Immature natural killer cell (primary cell): ENCODE measurements at regions not wholly inside any gene's neighbourhood (a gene's known extent, or its start where the extent isn't known, plus 50 kb on each side); places are given as distances from the start of the nearest gene placed in this dataset.

Experiments
- DNase-seq, 3 donors: peaks; one replicate each; pipeline ENCODE4 v3.0.0; 2022; ENCODE audit warnings: mixed read lengths in 1 of 3
- H3K27ac Mint-ChIP-seq, 6 donors: one replicate each; pipeline ENCODE4 v1.8.0; 2020; ENCODE audit warnings: mixed read lengths in 6 of 6, mild to moderate bottlenecking in 5 of 6, inconsistent platforms in 4 of 6, moderate library complexity in 3 of 6
- H3K27me3 Mint-ChIP-seq, 3 donors: one replicate each; pipeline ENCODE4 v1.8.0; 2020 to 2021; ENCODE audit warnings: low read depth in 3 of 3, mild to moderate bottlenecking in 3 of 3, mixed read lengths in 3 of 3, moderate library complexity in 3 of 3, inconsistent platforms in 1 of 3
- H3K36me3 Mint-ChIP-seq, 3 donors: one replicate each; pipeline ENCODE4 v1.8.0; 2020; ENCODE audit warnings: mixed read lengths in 3 of 3, inconsistent platforms in 2 of 3, mild to moderate bottlenecking in 2 of 3
- H3K4me1 Mint-ChIP-seq, 2 donors: one replicate each; pipeline ENCODE4 v1.8.0; 2020; ENCODE audit warnings: inconsistent platforms in 2 of 2, mild to moderate bottlenecking in 2 of 2, mixed read lengths in 2 of 2, moderate library complexity in 1 of 2
- H3K4me3 Mint-ChIP-seq, 5 donors: one replicate each; pipeline ENCODE4 v1.8.0; 2020; ENCODE audit warnings: mild to moderate bottlenecking in 5 of 5, mixed read lengths in 5 of 5, inconsistent platforms in 3 of 5, moderate library complexity in 3 of 5
- H3K9me3 Mint-ChIP-seq, 6 donors: one replicate each; pipeline ENCODE4 v1.8.0; 2020; ENCODE audit warnings: mild to moderate bottlenecking in 6 of 6, mixed read lengths in 6 of 6, inconsistent platforms in 4 of 6, moderate library complexity in 3 of 6

GRCh38 chr1:112188611-112189010 is 199.1 kb upstream of the KCND3 start:
- Mint-ChIP-seq H3K9me3 (peaks cover 0 to 2% (median 0%) of the 10 kb centered on the region in 6 donors), H3K36me3 (no peaks in the 10 kb centered on the region), H3K27ac (no peak overlapping the region), H3K27me3 (peaks cover 0 to 2% (median 0%) of the 10 kb centered on the region in 3 donors), H3K4me3 (no peak overlapping the region), H3K4me1 (no peaks in the 10 kb centered on the region)
- DNase-seq, result no peak

GRCh38 chr1:112196008-112196588 is 199.9 kb upstream of the CTTNBP2NL start:
- peaks cover 0 to 10% (median under 1%) of the 10 kb centered on the region in 6 donors for H3K9me3 Mint-ChIP-seq
- no peaks in the 10 kb centered on the region for H3K36me3 Mint-ChIP-seq
- no peak overlapping the region for H3K27ac Mint-ChIP-seq
- no peaks in the 10 kb centered on the region for H3K4me1 Mint-ChIP-seq
- peaks cover 0 to 6% (median 3%) of the 10 kb centered on the region in 3 donors for H3K27me3 Mint-ChIP-seq
- DNase-seq, result no peak
- no peak overlapping the region for H3K4me3 Mint-ChIP-seq

GRCh38 chr1:112196731-112197130 is 199.3 kb upstream of the CTTNBP2NL start:
- DNase-seq, result no peak

GRCh38 chr1:112209493-112209892 is 186.5 kb upstream of the CTTNBP2NL start:
- peaks cover 0 to 9% (median 1%) of the 10 kb centered on the region in 3 donors for H3K27me3 Mint-ChIP-seq
- H3K9me3 Mint-ChIP-seq, result peaks cover 0 to 17% (median 0%) of the 10 kb centered on the region in 6 donors
- no peaks in the 10 kb centered on the region for H3K4me1 Mint-ChIP-seq
- H3K27ac Mint-ChIP-seq, result no peak overlapping the region
- H3K36me3 Mint-ChIP-seq, result no peaks in the 10 kb centered on the region
- no peak overlapping the region for H3K4me3 Mint-ChIP-seq
- DNase-seq, result no peak

More at GRCh38 chr1:112196731-112197130, 199.3 kb upstream of the CTTNBP2NL start:
- H3K4me3 Mint-ChIP-seq, result no peak overlapping the region
- peaks cover 0 to 6% (median 3%) of the 10 kb centered on the region in 3 donors for H3K27me3 Mint-ChIP-seq
- H3K9me3 Mint-ChIP-seq, result peaks cover 0 to 10% (median under 1%) of the 10 kb centered on the region in 6 donors
- no peak overlapping the region for H3K27ac Mint-ChIP-seq
- H3K36me3 Mint-ChIP-seq, result no peaks in the 10 kb centered on the region
- H3K4me1 Mint-ChIP-seq, result no peaks in the 10 kb centered on the region

- H3K27me3 Mint-ChIP-seq, result peaks cover 3 to 12% (median 4%) of the 10 kb centered on the region in 3 donors
- peaks cover 0 to 15% (median 4%) of the 10 kb centered on the region in 6 donors for H3K9me3 Mint-ChIP-seq
These were observed 176.7 kb upstream of the CTTNBP2NL start for GRCh38 chr1:112219267-112219666.

GRCh38 chr1:112230232-112230631 is 165.8 kb upstream of the CTTNBP2NL start:
- no peak overlapping the region for H3K27ac Mint-ChIP-seq
- H3K27me3 Mint-ChIP-seq, result peaks cover 2 to 9% (median 3%) of the 10 kb centered on the region in 3 donors
- no peaks in the 10 kb centered on the region for H3K4me1 Mint-ChIP-seq

More at GRCh38 chr1:112219267-112219666, 176.7 kb upstream of the CTTNBP2NL start:
- no peak for DNase-seq
- Mint-ChIP-seq H3K27ac (no peak overlapping the region), H3K4me1 (no peaks in the 10 kb centered on the region), H3K36me3 (no peaks in the 10 kb centered on the region), H3K4me3 (no peak overlapping the region)

GRCh38 chr1:112231331-112231730 is 164.7 kb upstream of the CTTNBP2NL start:
- H3K27me3 Mint-ChIP-seq, result peaks cover 3 to 9% (median 7%) of the 10 kb centered on the region in 3 donors
- peaks cover 6 to 16% (median 9%) of the 10 kb centered on the region in 6 donors for H3K9me3 Mint-ChIP-seq
- H3K27ac Mint-ChIP-seq, result no peak overlapping the region
- no peaks in the 10 kb centered on the region for H3K36me3 Mint-ChIP-seq
- H3K4me3 Mint-ChIP-seq, result no peak overlapping the region
- H3K4me1 Mint-ChIP-seq, result no peaks in the 10 kb centered on the region
- DNase-seq, result no peak

More at GRCh38 chr1:112230232-112230631, 165.8 kb upstream of the CTTNBP2NL start:
- DNase-seq, result no peak
- H3K4me3 Mint-ChIP-seq, result no peak overlapping the region
- H3K36me3 Mint-ChIP-seq, result no peaks in the 10 kb centered on the region
- H3K9me3 Mint-ChIP-seq, result peaks cover 6 to 16% (median 9%) of the 10 kb centered on the region in 6 donors

GRCh38 chr1:112232848-112233247 is 163.2 kb upstream of the CTTNBP2NL start:
- H3K4me1 Mint-ChIP-seq, result no peaks in the 10 kb centered on the region
- peaks cover 6 to 16% (median 8%) of the 10 kb centered on the region in 6 donors for H3K9me3 Mint-ChIP-seq
- no peak for DNase-seq
- no peak overlapping the region for H3K4me3 Mint-ChIP-seq
- H3K36me3 Mint-ChIP-seq, result no peaks in the 10 kb centered on the region
- peaks cover 5 to 12% (median 7%) of the 10 kb centered on the region in 3 donors for H3K27me3 Mint-ChIP-seq
- H3K27ac Mint-ChIP-seq, result no peak overlapping the region

- Mint-ChIP-seq H3K27me3 (peaks cover 6 to 14% (median 7%) of the 10 kb centered on the region in 3 donors), H3K36me3 (no peaks in the 10 kb centered on the region), H3K4me3 (no peak overlapping the region), H3K27ac (no peak overlapping the region), H3K4me1 (no peaks in the 10 kb centered on the region), H3K9me3 (peaks cover 0 to 4% (median 0%) of the 10 kb centered on the region in 6 donors)
- no peak for DNase-seq
These were observed 161.3 kb upstream of the CTTNBP2NL start for GRCh38 chr1:112234710-112235109.

- Mint-ChIP-seq H3K9me3 (peaks cover 0 to 2% (median 0%) of the 10 kb centered on the region in 6 donors), H3K27ac (no peak overlapping the region), H3K4me3 (no peak overlapping the region), H3K4me1 (no peaks in the 10 kb centered on the region), H3K36me3 (no peaks in the 10 kb centered on the region), H3K27me3 (peaks cover 6 to 12% (median 7%) of the 10 kb centered on the region in 3 donors)
- DNase-seq, result no peak
These were observed 157.9 kb upstream of the CTTNBP2NL start for GRCh38 chr1:112237983-112238545.

GRCh38 chr1:112239683-112240330 is 156.2 kb upstream of the CTTNBP2NL start:
- no peak for DNase-seq
- no peak overlapping the region for H3K4me3 Mint-ChIP-seq
- no peaks in the 10 kb centered on the region for H3K4me1 Mint-ChIP-seq
- peaks cover 5 to 10% (median 6%) of the 10 kb centered on the region in 3 donors for H3K27me3 Mint-ChIP-seq
- no peak overlapping the region for H3K27ac Mint-ChIP-seq
- no peaks in the 10 kb centered on the region for H3K36me3 Mint-ChIP-seq
- peaks cover 0 to 2% (median 0%) of the 10 kb centered on the region in 6 donors for H3K9me3 Mint-ChIP-seq

GRCh38 chr1:112242470-112242869 is 153.5 kb upstream of the CTTNBP2NL start:
- H3K9me3 Mint-ChIP-seq, result peaks cover 0 to 2% (median 0%) of the 10 kb centered on the region in 6 donors
- H3K4me1 Mint-ChIP-seq, result no peaks in the 10 kb centered on the region
- H3K27me3 Mint-ChIP-seq, result peaks cover 0 to 9% (median 2%) of the 10 kb centered on the region in 3 donors
- DNase-seq, result no peak
- H3K4me3 Mint-ChIP-seq, result no peak overlapping the region
- H3K27ac Mint-ChIP-seq, result no peak overlapping the region
- H3K36me3 Mint-ChIP-seq, result no peaks in the 10 kb centered on the region

- Mint-ChIP-seq H3K4me1 (no peaks in the 10 kb centered on the region), H3K27ac (no peak overlapping the region), H3K36me3 (no peaks in the 10 kb centered on the region), H3K27me3 (peaks cover 0 to 5% (median 0%) of the 10 kb centered on the region in 3 donors), H3K9me3 (no peaks in the 10 kb centered on the region), H3K4me3 (no peak overlapping the region)
- DNase-seq, result no peak
These were observed 151.9 kb upstream of the CTTNBP2NL start for GRCh38 chr1:112244131-112244530.

- DNase-seq, result no peak
- no peak overlapping the region for H3K27ac Mint-ChIP-seq
These were observed 150.9 kb upstream of the CTTNBP2NL start for GRCh38 chr1:112245114-112245513.

More at GRCh38 chr1:112245114-112245513, 150.9 kb upstream of the CTTNBP2NL start:
- H3K4me3 Mint-ChIP-seq, result no peak overlapping the region
- no peaks in the 10 kb centered on the region for H3K4me1 Mint-ChIP-seq
- H3K36me3 Mint-ChIP-seq, result no peaks in the 10 kb centered on the region
- peaks cover 0 to 5% (median 0%) of the 10 kb centered on the region in 3 donors for H3K27me3 Mint-ChIP-seq
- no peaks in the 10 kb centered on the region for H3K9me3 Mint-ChIP-seq
